H1 (cell line): ENCODE measurements at regions not wholly inside any gene's neighbourhood (a gene's known extent, or its start where the extent isn't known, plus 50 kb on each side); places are given as distances from the start of the nearest gene placed in this dataset.

Source experiments
- CTCF ChIA-PET: fragments of 300-600 bp; sonication (Branson Sonifier 250); formaldehyde crosslinking; loops from one replicate; lab custom pipeline; 2021; ENCODE audit not compliant: partially characterized antibody; lab: Charles Lee
- POLR2A ChIA-PET: fragments of 300-600 bp; sonication (Branson Sonifier 250); formaldehyde crosslinking; loops from one replicate; lab custom pipeline; 2021; ENCODE audit warnings: inconsistent platforms; ENCODE audit not compliant: partially characterized antibody; lab: Charles Lee
- DNase-seq, 2 experiments: peaks; one replicate each; pipeline versions ENCODE4 v3.0.0 to v3.0.0-alpha.2; 2010 to 2022; ENCODE audit warnings: low spot score in 2 of 2, low read depth in 1 of 2, mixed read lengths in 1 of 2
- FAIRE-seq: peaks from 2 replicates; lab custom pipeline; 2011; peaks lifted over from hg19 to GRCh38; lab: Jason Lieb, UNC
- H2AFZ ChIP-seq: 2 replicates; pipeline ENCODE4 v1.8.1; 2012; ENCODE audit warnings: low read length, inconsistent platforms
- H2AK5ac ChIP-seq: 2 replicates; pipeline ENCODE4 v1.6.1; 2013; ENCODE audit warnings: low read depth, low read length
- H2BK120ac ChIP-seq: replicated peaks from 2 replicates; pipeline ENCODE3; 2013; ENCODE audit warnings: low read depth, low read length, inconsistent platforms
- H2BK12ac ChIP-seq: 2 replicates; pipeline ENCODE4 v1.6.1; 2013; ENCODE audit warnings: low read depth, low read length
- H2BK15ac ChIP-seq: 2 replicates; pipeline ENCODE4 v1.6.1; 2013; ENCODE audit warnings: low read length
- H2BK20ac ChIP-seq: 2 replicates; pipeline ENCODE4 v1.6.1; 2013; ENCODE audit warnings: low read length
- H2BK5ac ChIP-seq: 2 replicates; pipeline ENCODE4 v1.6.1; 2013; ENCODE audit warnings: low read depth, low read length
- H3K14ac ChIP-seq: 2 replicates; pipeline ENCODE4 v1.6.1; 2013; ENCODE audit warnings: inconsistent platforms; ENCODE audit not compliant: insufficient read length
- H3K18ac ChIP-seq: 2 replicates; pipeline ENCODE4 v1.6.1; 2013; ENCODE audit warnings: low read length; ENCODE audit errors: extremely low read depth
- H3K23ac ChIP-seq: 2 replicates; pipeline ENCODE4 v1.6.1; 2013; ENCODE audit warnings: inconsistent platforms; ENCODE audit not compliant: insufficient read length
- H3K23me2 ChIP-seq: 2 replicates; pipeline ENCODE4 v1.6.1; 2013; ENCODE audit warnings: low read depth, low read length
- H3K27ac ChIP-seq: 2 replicates; pipeline ENCODE4 v1.6.1; 2011; ENCODE audit warnings: low read depth, low read length, inconsistent platforms
- H3K27me3 ChIP-seq, 4 experiments: replicated peaks in 1 of 4; 1 replicate in 1 of 4; 2 replicates in 3 of 4; pipeline versions ENCODE4 v1.6.1 to v1.8.1; 2011 to 2013; ENCODE audit warnings: low read length in 3 of 4, mild to moderate bottlenecking in 3 of 4, inconsistent platforms in 2 of 4, mixed read lengths in 2 of 4, moderate library complexity in 1 of 4; ENCODE audit not compliant: control insufficient read depth in 3 of 4, insufficient read depth in 3 of 4; ENCODE audit errors: extremely low read depth in 1 of 4
- H3K36me3 ChIP-seq, 4 experiments: 2 replicates each; pipeline versions ENCODE4 v1.6.1 to v1.8.1; 2011 to 2013; ENCODE audit warnings: mild to moderate bottlenecking in 4 of 4, low read length in 3 of 4, moderate library complexity in 2 of 4, control low read depth in 1 of 4, inconsistent platforms in 1 of 4; ENCODE audit not compliant: insufficient read depth in 4 of 4, control insufficient read depth in 2 of 4
- H3K4ac ChIP-seq: replicated peaks from 2 replicates; pipeline ENCODE3; 2013; ENCODE audit warnings: low read length, low read depth, mixed read lengths, inconsistent platforms; ENCODE audit not compliant: insufficient read length
- H3K4me1 ChIP-seq, 4 experiments: replicated peaks in 1 of 4; 1 replicate in 1 of 4; 2 replicates in 3 of 4; pipeline versions ENCODE4 v1.6.1 to v1.8.1; 2011 to 2013; ENCODE audit warnings: low read length in 3 of 4, inconsistent platforms in 2 of 4, mixed read lengths in 1 of 4; ENCODE audit not compliant: insufficient read depth in 4 of 4, control insufficient read depth in 3 of 4
- H3K4me2 ChIP-seq, 2 experiments: 2 replicates each; pipeline versions ENCODE4 v1.6.1 to v1.8.1; 2011 to 2013; ENCODE audit warnings: low read depth in 2 of 2, low read length in 2 of 2, control low read depth in 1 of 2, inconsistent platforms in 1 of 2, mild to moderate bottlenecking in 1 of 2; ENCODE audit not compliant: insufficient read depth in 1 of 2
- H3K4me3 ChIP-seq, 4 experiments: fragments of 200-600, 300-600 bp in 1 of 4; sonication (generic), shearing (Covaris generic), sonication (Bioruptor Twin) in 1 of 4; 2 replicates each; pipeline versions ENCODE4 v1.5.1 to v1.8.1; 2011 to 2016; ENCODE audit warnings: low read length in 4 of 4, low read depth in 3 of 4, control low read depth in 2 of 4, inconsistent platforms in 2 of 4, mild to moderate bottlenecking in 2 of 4, mixed read lengths in 1 of 4, moderate library complexity in 1 of 4; ENCODE audit not compliant: insufficient read depth in 2 of 4; ENCODE audit errors: extremely low read depth in 1 of 4
- H3K56ac ChIP-seq: replicated peaks from 2 replicates; pipeline ENCODE3; 2013; ENCODE audit warnings: low read depth, mild to moderate bottlenecking, mixed read lengths, low read length, inconsistent platforms; ENCODE audit not compliant: insufficient read length
- H3K79me1 ChIP-seq: 2 replicates; pipeline ENCODE4 v1.6.1; 2013; ENCODE audit warnings: low read depth, low read length, control low read depth
- H3K79me2 ChIP-seq, 2 experiments: 2 replicates each; pipeline versions ENCODE4 v1.6.1 to v1.8.1; 2012 to 2013; ENCODE audit warnings: low read length in 2 of 2, mild to moderate bottlenecking in 2 of 2, inconsistent platforms in 1 of 2; ENCODE audit not compliant: insufficient read depth in 2 of 2, control insufficient read depth in 1 of 2
- H3K9ac ChIP-seq, 4 experiments: replicated peaks in 1 of 4; 1 replicate in 1 of 4; 2 replicates in 3 of 4; pipeline versions ENCODE4 v1.6.1 to v1.8.1; 2011 to 2013; ENCODE audit warnings: low read depth in 3 of 4, low read length in 3 of 4, control low read depth in 2 of 4, mild to moderate bottlenecking in 2 of 4, moderate library complexity in 2 of 4, inconsistent platforms in 1 of 4; ENCODE audit errors: extremely low read depth in 1 of 4
- H3K9me3 ChIP-seq, 2 experiments: 2 replicates each; pipeline versions ENCODE4 v1.6.1 to v1.8.1; 2012 to 2013; ENCODE audit warnings: mild to moderate bottlenecking in 2 of 2, moderate library complexity in 2 of 2, control low read depth in 1 of 2, inconsistent platforms in 1 of 2, low read depth in 1 of 2, low read length in 1 of 2, mixed read lengths in 1 of 2; ENCODE audit not compliant: insufficient read depth in 2 of 2
- H4K20me1 ChIP-seq, 2 experiments: replicated peaks in 1 of 2; 2 replicates each; pipeline versions ENCODE3 to v1.8.1; 2011 to 2013; ENCODE audit warnings: inconsistent platforms in 2 of 2, low read length in 2 of 2, mild to moderate bottlenecking in 1 of 2; ENCODE audit not compliant: insufficient read depth in 2 of 2, control insufficient read depth in 1 of 2
- H4K5ac ChIP-seq: 2 replicates; pipeline ENCODE4 v1.6.1; 2013; ENCODE audit warnings: low read length, low read depth, mixed read lengths, inconsistent platforms; ENCODE audit not compliant: insufficient read length
- H4K8ac ChIP-seq: 2 replicates; pipeline ENCODE4 v1.8.0; 2013; ENCODE audit warnings: mild to moderate bottlenecking, moderate library complexity, low read length, inconsistent platforms; ENCODE audit not compliant: insufficient read depth; ENCODE audit errors: extremely low read depth
- H4K91ac ChIP-seq: replicated peaks from 2 replicates; pipeline ENCODE3; 2013; ENCODE audit warnings: low read length, mixed read lengths, inconsistent platforms; ENCODE audit not compliant: insufficient read length
- CBX8 ChIP-seq: fragments of 300-800, 300-1000 bp; sonication (generic); IDR thresholded peaks from 2 replicates; pipeline ENCODE4 v1.7.1; 2016; ENCODE audit warnings: low read depth, low read length, borderline replicate concordance
- CHD2 ChIP-seq: IDR thresholded peaks from 2 replicates; pipeline ENCODE4 v1.6.1; 2012; ENCODE audit warnings: low read length, improper control_type of control experiment
- GABPA ChIP-seq: IDR thresholded peaks from 2 replicates; pipeline ENCODE4 v1.6.1; 2011; ENCODE audit warnings: mild to moderate bottlenecking, low read length, moderate library complexity, borderline replicate concordance; ENCODE audit not compliant: insufficient read depth
- GTF2F1 ChIP-seq: IDR thresholded peaks from 2 replicates; pipeline ENCODE4 v1.6.1; 2012; ENCODE audit warnings: low read depth, low read length, improper control_type of control experiment, borderline replicate concordance
- HDAC2 ChIP-seq, 2 experiments: fragments of 300-600 bp in 1 of 2; sonication (generic) in 1 of 2; IDR thresholded peaks; 2 replicates each; pipeline ENCODE4 v1.6.1; 2011 to 2012; ENCODE audit warnings: low read depth in 2 of 2, low read length in 2 of 2, mild to moderate bottlenecking in 2 of 2, moderate library complexity in 2 of 2, borderline replicate concordance in 1 of 2, inconsistent platforms in 1 of 2
- JUND ChIP-seq: IDR thresholded peaks from 2 replicates; pipeline ENCODE4 v1.6.1; 2011; ENCODE audit warnings: mild to moderate bottlenecking, improper control_type of control experiment, low read length
- KDM5A ChIP-seq: fragments of 200-600 bp; IDR thresholded peaks from 2 replicates; pipeline ENCODE4 v1.7.1; 2012; ENCODE audit warnings: mild to moderate bottlenecking, low read length, inconsistent platforms, mixed read lengths
- NANOG ChIP-seq: IDR thresholded peaks from 2 replicates; pipeline ENCODE4 v1.6.1; 2011; ENCODE audit warnings: low read length, low read depth, mild to moderate bottlenecking, inconsistent platforms; ENCODE audit not compliant: insufficient read depth, poor library complexity, severe bottlenecking
- RXRA ChIP-seq: IDR thresholded peaks from 2 replicates; pipeline ENCODE4 v1.6.1; 2011; ENCODE audit warnings: low read depth, mild to moderate bottlenecking, low read length, moderate library complexity; ENCODE audit not compliant: insufficient read depth
- SIN3A ChIP-seq, 2 experiments: IDR thresholded peaks in 1 of 2; conservative IDR thresholded peaks in 1 of 2; 2 replicates each; pipeline ENCODE4 v1.6.1; 2011 to 2012; ENCODE audit warnings: low read length in 2 of 2, improper control_type of control experiment in 1 of 2, low read depth in 1 of 2, mild to moderate bottlenecking in 1 of 2
- YY1 ChIP-seq: IDR thresholded peaks from 2 replicates; pipeline ENCODE4 v1.6.1; 2011; ENCODE audit warnings: low read depth, mild to moderate bottlenecking, low read length
- WGBS, 2 experiments: shearing (Covaris generic) in 1 of 2; methylation state at CpG; one replicate each; pipeline versions ENCODE4 v1.1.6 to v1.1.7; 2013 to 2015; ENCODE audit warnings: low lambda C conversion rate in 2 of 2, mixed read lengths in 2 of 2, inconsistent platforms in 1 of 2, low coverage in 1 of 2, missing lambda C conversion rate in 1 of 2; ENCODE audit not compliant: insufficient replicate concordance in 2 of 2, insufficient coverage in 1 of 2, insufficient read length in 1 of 2; ENCODE audit errors: extremely low coverage in 1 of 2, missing lambda C conversion rate in 1 of 2; 5-methylcytosine and 5-hydroxymethylcytosine counted together
- TF ChIP-seq, protein P1 (sequence below): IDR thresholded peaks from 2 replicates; pipeline ENCODE4 v1.6.1; 2011; ENCODE audit warnings: low read length, improper control_type of control experiment

DNA sequence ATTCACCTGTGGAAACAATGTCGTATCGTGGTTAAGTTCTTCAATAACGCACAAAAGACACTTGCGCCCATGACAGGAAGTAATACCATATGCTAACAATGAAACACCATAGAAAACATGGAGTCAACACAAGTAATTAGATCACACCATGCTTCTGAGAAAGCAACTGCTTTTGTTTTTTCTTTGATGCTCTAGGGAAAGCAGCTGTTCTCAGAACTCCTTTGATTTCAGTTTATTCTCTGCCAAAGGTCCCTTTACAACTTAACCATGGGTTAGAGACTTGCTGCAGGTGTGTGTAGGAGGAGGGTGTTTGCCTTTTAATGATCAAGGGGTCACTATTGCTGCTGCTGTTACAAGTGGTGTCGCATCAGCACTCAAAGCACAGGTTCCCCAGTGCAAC lies 324.0 kb upstream of the SLCO3A1 start:
- no peak overlapping the region for H3K14ac ChIP-seq
- H2AK5ac ChIP-seq: no peak overlapping the region
- no peaks in the 10 kb centered on the region for H3K36me3 ChIP-seq
- no peak overlapping the region for H2AFZ ChIP-seq
- no peaks in the 10 kb centered on the region for H3K79me2 ChIP-seq
- no peak overlapping the region for H2BK12ac ChIP-seq
- DNase-seq: no peak
- 88% methylated on average over 5 of the region's 5 CpGs; no CpG with 5 or more reads in 1 of the 2 experiments for WGBS, 2 experiments
- no peak overlapping the region for H3K4me3 ChIP-seq
- H2BK5ac ChIP-seq: no peak overlapping the region
- H4K20me1 ChIP-seq: no peaks in the 10 kb centered on the region
- H3K56ac ChIP-seq: no peak overlapping the region
- no peak overlapping the region for H2BK120ac ChIP-seq
- no peak overlapping the region for H3K18ac ChIP-seq
- ChIA-PET POLR2A (no interaction called here), CTCF (interaction anchor here (1.2 kb wide), 1 partner anchor 22 kb away, joined by 4 read pairs; no protein-coding TSS in a partner anchor)
- no peak overlapping the region for H3K27ac ChIP-seq
- H3K4ac ChIP-seq: no peak overlapping the region
- H3K9me3 ChIP-seq: peaks cover 5 to 10% of the 10 kb centered on the region in 2 experiments; a peak in 3 of 4 replicates
- no peaks in the 10 kb centered on the region for H3K79me1 ChIP-seq
- no peak overlapping the region for H3K23ac ChIP-seq
- no peaks in the 10 kb centered on the region for H3K23me2 ChIP-seq
- no peaks in the 10 kb centered on the region for H3K4me1 ChIP-seq
- H3K4me2 ChIP-seq: no peak overlapping the region
- no peak overlapping the region for H3K9ac ChIP-seq
- H2BK20ac ChIP-seq: no peak overlapping the region
- FAIRE-seq: no peak
- H4K91ac ChIP-seq: no peak overlapping the region
- H4K5ac ChIP-seq: no peak overlapping the region
- H2BK15ac ChIP-seq: no peak overlapping the region
- peaks cover 0 to 3% (median 0%) of the 10 kb centered on the region in 4 experiments; a peak in 1 of 7 replicates for H3K27me3 ChIP-seq
- H4K8ac ChIP-seq: no peak overlapping the region
- TF ChIP-seq RXRA (no peak), YY1 (no peak), SIN3A (conservative IDR thresholded peaks at IDR 0.05 in 1 of 2, IDR thresholded peaks at IDR 0.05 in 1 of 2; ENCODE audit: low read depth in 1 of 2, low read length in 2 of 2) (no peak), CBX8 (no peak), KDM5A (no peak), GTF2F1 (no peak), CHD2 (no peak), GABPA (no peak), HDAC2 (IDR thresholded peaks at IDR 0.05; ENCODE audit: borderline replicate concordance in 1 of 2, low read depth in 2 of 2, low read length in 2 of 2) (no peak), NANOG (no peak), JUND (no peak)
- TF ChIP-seq, protein P1, sequence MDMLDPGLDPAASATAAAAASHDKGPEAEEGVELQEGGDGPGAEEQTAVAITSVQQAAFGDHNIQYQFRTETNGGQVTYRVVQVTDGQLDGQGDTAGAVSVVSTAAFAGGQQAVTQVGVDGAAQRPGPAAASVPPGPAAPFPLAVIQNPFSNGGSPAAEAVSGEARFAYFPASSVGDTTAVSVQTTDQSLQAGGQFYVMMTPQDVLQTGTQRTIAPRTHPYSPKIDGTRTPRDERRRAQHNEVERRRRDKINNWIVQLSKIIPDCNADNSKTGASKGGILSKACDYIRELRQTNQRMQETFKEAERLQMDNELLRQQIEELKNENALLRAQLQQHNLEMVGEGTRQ: no peak
